Natural killer cell (primary cell): ENCODE measurements at regions not wholly inside any gene's neighbourhood (a gene's known extent, or its start where the extent isn't known, plus 50 kb on each side); places are given as distances from the start of the nearest gene placed in this dataset.

Experiments used
- ATAC-seq, 3 donors: fragments of 150-1000 bp in 2 of 3; fragments of 200-7000 bp in 1 of 3; cut with Tn5 transposase; 1 replicate in 1 of 3; 2 replicates in 2 of 3; pipeline ENCODE4 v1.10.0; 2021; ENCODE audit warnings: mild to moderate bottlenecking in 2 of 3, moderate library complexity in 2 of 3
- DNase-seq, 2 donors: peaks; one replicate each; pipeline versions ENCODE4 v3.0.0 to v3.0.0-alpha.2; 2013 to 2021; ENCODE audit warnings: mixed read lengths in 1 of 2
- H3K27ac ChIP-seq: one replicate; pipeline ENCODE4 v1.5.1; 2013; ENCODE audit warnings: mild to moderate bottlenecking, low read length
- H3K27me3 ChIP-seq: one replicate; pipeline ENCODE4 v1.6.1; 2013; ENCODE audit warnings: low read length; ENCODE audit not compliant: control insufficient read depth, insufficient read depth
- H3K36me3 ChIP-seq: one replicate; pipeline ENCODE4 v1.6.1; 2013; ENCODE audit warnings: low read length; ENCODE audit not compliant: control insufficient read depth, insufficient read depth
- H3K4me1 ChIP-seq: one replicate; pipeline ENCODE4 v1.6.1; 2013; ENCODE audit warnings: low read length; ENCODE audit not compliant: control insufficient read depth, insufficient read depth
- H3K4me3 ChIP-seq: one replicate; pipeline ENCODE4 v1.5.1; 2013; ENCODE audit warnings: low read length
- H3K9me3 ChIP-seq: one replicate; pipeline ENCODE4 v1.6.1; 2013; ENCODE audit warnings: low read length; ENCODE audit not compliant: control insufficient read depth, insufficient read depth
- H3K27ac Mint-ChIP-seq, 2 donors: one replicate each; pipeline ENCODE4 v1.8.0; 2022; ENCODE audit warnings: mild to moderate bottlenecking in 2 of 2, mixed read lengths in 2 of 2, moderate library complexity in 1 of 2
- H3K27me3 Mint-ChIP-seq, 2 donors: one replicate each; pipeline ENCODE4 v1.8.0; 2022; ENCODE audit warnings: low read depth in 2 of 2, mixed read lengths in 2 of 2
- H3K36me3 Mint-ChIP-seq: one replicate; pipeline ENCODE4 v1.8.0; 2022; ENCODE audit warnings: mixed read lengths
- H3K4me1 Mint-ChIP-seq, 2 donors: one replicate each; pipeline ENCODE4 v1.8.0; 2022; ENCODE audit warnings: mixed read lengths in 2 of 2
- H3K4me3 Mint-ChIP-seq: one replicate; pipeline ENCODE4 v1.8.0; 2022; ENCODE audit warnings: mild to moderate bottlenecking, moderate library complexity, mixed read lengths
- H3K9me3 Mint-ChIP-seq, 2 donors: one replicate each; pipeline ENCODE4 v1.8.0; 2022; ENCODE audit warnings: mixed read lengths in 2 of 2
- CTCF ChIP-seq: fragments of 200-600 bp; IDR thresholded peaks from one replicate; pipeline ENCODE4 v1.8.0; 2022; ENCODE audit warnings: antibody characterized with exemption
- intact Hi-C: fragments of 100-400 bp; cut with micrococcal nuclease; formaldehyde crosslinking; loops from one replicate; pipeline ENCODE4 v1.14.2; 2022

GRCh38 chr2:134203175-134203574, 50.7 kb upstream of the MGAT5 start:
- no peaks in the 10 kb centered on the region for H3K27me3 ChIP-seq
- H3K36me3 ChIP-seq: no peaks in the 10 kb centered on the region
- H3K4me1 ChIP-seq: peaks cover 16% of the 10 kb centered on the region

More at GRCh38 chr2:134203175-134203574, 50.7 kb upstream of the MGAT5 start:
- no peaks in the 10 kb centered on the region for H3K9me3 ChIP-seq
- no peak for TF ChIP-seq CTCF
- Mint-ChIP-seq H3K27me3 (no peaks in the 10 kb centered on the region), H3K4me1 (peaks cover 35 to 37% of the 10 kb centered on the region in 2 donors), H3K9me3 (no peaks in the 10 kb centered on the region), H3K36me3 (no peaks in the 10 kb centered on the region), H3K4me3 (no peak overlapping the region), H3K27ac (no peak overlapping the region)
- H3K4me3 ChIP-seq: no peak overlapping the region
- intact Hi-C loops: no loop called here
- H3K27ac ChIP-seq: no peak overlapping the region
- no peak for DNase-seq
- no peak for ATAC-seq
